DMS153 treated with DMSO at 0.1 percent for 48 hours (cell line): ENCODE measurements at regions not wholly inside any gene's neighbourhood (a gene's known extent, or its start where the extent isn't known, plus 50 kb on each side); places are given as distances from the start of the nearest gene placed in this dataset.

Experiments used
- DNase-seq: peaks from one replicate; lab custom pipeline; 2025; ENCODE audit not compliant: unreplicated experiment; lab: John Stamatoyannopoulos, UW

DNA sequence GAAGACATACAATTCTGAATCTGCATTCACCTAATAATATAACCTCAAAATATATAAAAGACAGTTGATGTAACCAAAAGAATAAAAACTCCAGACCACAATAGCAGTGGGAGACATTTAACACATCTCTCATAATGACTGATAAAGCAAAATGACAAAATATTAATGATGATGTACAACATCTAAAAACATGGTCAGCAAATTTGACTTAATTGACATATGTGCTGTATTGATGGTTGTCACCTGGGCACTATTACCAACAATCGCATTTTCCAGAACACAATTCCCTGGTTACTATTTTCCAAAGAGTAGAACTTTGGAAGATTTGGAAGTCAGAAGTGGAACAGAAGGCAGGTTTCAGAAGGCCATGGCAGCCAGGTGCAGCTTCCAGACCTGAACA lies 899.5 kb upstream of the CELF2 start:
- no peak for DNase-seq

GRCh38 chr10:10120671-10121070 lies 897.0 kb upstream of the CELF2 start:
- DNase-seq = no peak

GRCh38 chr10:10125676-10126075 lies 892.0 kb upstream of the CELF2 start:
- no peak for DNase-seq

DNA sequence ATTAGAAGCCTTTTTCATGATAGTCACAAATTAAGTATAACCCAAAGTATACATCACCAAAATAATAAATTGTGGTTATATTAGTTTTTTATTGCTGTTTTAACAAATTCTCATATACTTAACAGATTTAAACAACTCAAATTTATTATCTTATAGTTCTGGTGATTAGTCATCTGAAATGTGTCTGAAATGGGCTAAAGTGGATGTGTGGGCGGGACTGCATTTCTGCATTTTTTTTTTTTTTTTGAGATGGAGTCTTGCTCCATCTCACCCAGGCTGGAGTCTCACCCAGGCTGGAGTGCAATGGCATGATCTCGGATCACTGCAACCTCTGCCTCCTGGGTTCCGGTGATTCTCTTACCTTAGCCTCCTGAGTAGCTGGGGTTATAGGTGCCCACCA lies 891.5 kb upstream of the CELF2 start:
- no peak for DNase-seq

GRCh38 chr10:10128387-10128786 lies 889.3 kb upstream of the CELF2 start:
- DNase-seq = no peak

- no peak for DNase-seq
These were observed 887.0 kb upstream of the CELF2 start for GRCh38 chr10:10130686-10131085.

GRCh38 chr10:10132009-10132408 lies 885.7 kb upstream of the CELF2 start:
- no peak for DNase-seq

GRCh38 chr10:10133281-10133680 lies 884.4 kb upstream of the CELF2 start:
- no peak for DNase-seq

- no peak for DNase-seq
These were observed 879.0 kb upstream of the CELF2 start for GRCh38 chr10:10138685-10139084.

GRCh38 chr10:10141782-10142382 lies 875.8 kb upstream of the CELF2 start:
- DNase-seq = no peak

GRCh38 chr10:10146604-10147003 lies 871.1 kb upstream of the CELF2 start:
- DNase-seq = no peak

- DNase-seq = no peak
These were observed 867.8 kb upstream of the CELF2 start for GRCh38 chr10:10149899-10150298.

DNA sequence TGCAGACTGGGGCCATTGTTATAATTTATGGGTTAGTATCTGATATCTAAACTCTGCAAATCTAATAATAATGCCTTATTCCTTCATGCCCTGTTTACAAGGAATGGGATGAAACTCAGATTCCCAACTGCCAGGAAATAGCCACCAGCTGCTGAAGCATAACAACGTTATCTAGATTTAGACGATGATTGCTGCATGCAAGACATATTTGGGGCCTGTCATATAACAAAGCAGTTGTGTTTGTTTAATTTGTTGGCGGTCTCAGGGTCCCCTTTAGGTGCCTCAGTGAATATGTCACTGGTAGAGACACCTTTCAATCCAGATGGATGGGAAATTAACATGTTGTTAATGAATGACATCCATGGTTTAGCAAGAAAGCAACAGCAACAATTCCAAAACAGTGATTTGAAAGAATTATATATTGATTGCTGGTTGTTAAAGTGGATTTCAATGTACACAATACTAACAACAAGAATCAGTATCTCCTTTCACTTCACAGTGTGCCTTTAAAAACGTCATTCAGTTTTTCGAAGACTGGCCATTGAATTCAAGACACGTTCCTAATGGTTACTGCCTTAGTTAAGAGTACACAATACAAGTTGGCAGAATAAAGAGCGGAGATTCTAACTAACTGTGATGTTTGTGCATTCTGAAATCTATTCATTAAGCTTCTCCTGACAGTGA lies 860.6 kb upstream of the CELF2 start:
- DNase-seq = no peak

DNA sequence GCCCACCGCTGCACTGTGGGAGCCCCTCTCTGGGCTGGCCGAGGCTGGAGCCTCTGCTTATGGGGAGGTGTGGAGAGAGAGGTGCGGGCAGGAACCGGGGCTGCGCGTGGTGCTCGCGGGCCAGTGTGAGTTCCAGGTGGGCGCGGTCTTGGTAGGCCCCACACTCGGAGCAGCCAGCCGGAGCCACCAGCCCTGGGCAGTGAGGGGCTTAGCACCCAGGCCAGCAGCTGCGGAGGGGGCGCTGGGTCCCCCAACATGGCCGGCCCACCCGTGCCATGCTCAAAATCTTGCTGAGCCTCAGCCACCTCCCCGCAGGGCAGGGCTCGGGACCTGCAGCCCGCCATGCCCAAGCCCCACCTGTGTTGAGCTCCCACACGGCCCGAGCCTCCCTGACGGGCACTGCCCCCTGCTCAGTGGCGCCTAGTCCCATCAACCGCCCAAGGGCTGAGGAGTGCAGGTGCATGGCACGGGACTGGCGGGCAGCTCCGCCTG lies 856.8 kb upstream of the CELF2 start:
- DNase-seq = no peak

DNA sequence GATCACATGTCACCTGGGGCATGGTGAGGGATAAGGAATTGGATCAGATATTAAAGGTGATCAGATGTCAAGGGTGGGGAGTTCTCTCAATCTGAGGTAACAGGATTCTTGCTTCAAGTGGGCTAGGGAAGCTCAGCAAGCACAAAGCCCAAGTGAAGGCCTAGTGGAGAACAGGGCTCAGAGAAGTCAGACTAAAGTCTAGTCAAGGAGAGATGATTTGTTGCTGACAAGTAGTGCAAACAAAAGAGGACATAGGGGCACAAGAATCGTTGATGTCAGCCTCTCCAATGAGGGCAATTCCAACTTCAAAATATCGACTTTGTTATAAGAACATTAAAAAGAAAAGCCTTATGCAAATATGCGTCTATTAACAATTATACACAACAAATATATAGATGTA lies 852.8 kb upstream of the CELF2 start:
- DNase-seq = no peak

- DNase-seq = no peak
These were observed 852.3 kb upstream of the CELF2 start for GRCh38 chr10:10165415-10165814.

- DNase-seq = no peak
These were observed 839.2 kb upstream of the CELF2 start for GRCh38 chr10:10178476-10178875.

GRCh38 chr10:10193848-10194247 lies 823.8 kb upstream of the CELF2 start:
- DNase-seq = no peak

GRCh38 chr10:10196701-10197100 lies 821.0 kb upstream of the CELF2 start:
- no peak for DNase-seq

GRCh38 chr10:10197423-10197822 lies 820.2 kb upstream of the CELF2 start:
- no peak for DNase-seq

- no peak for DNase-seq
These were observed 819.3 kb upstream of the CELF2 start for GRCh38 chr10:10198363-10198762.

DNA sequence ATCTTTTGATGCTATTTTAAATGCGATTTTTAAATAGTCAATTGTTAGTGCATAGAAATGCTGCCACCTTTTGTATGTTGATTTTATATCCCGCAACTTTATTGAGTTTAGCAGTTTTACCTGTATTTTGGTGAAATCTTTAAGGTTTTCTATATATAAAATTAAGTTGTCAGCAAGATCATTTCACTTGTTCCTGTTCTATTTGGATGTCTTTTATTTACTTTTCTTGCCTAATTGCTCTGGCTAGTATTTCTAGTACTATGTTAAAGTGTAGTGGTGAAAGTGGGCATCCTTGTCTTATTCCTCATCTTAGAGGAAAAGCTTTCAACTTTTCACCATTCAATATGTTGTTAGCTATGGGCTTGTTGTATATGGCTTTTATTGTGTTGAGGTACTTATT lies 813.3 kb upstream of the CELF2 start:
- DNase-seq = no peak

DNA sequence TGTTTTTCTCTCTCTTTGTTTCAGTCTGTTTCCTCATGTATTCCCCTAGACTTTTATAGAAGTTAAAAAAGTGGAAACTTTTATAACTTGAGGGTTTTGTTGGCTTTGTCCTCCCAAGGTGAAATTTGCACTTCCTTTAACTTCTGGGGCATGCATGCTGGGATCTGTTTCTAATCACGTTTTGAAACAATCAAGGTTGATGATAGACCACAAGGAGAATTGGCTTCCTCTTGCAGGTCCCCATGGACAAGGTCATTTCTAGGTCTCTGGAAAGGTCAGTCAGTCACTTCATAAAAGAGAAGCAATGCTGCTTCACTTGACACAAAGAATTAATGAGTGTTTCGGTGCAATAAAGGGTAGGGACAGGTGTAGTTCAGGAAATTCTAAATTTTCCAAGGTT lies 811.8 kb upstream of the CELF2 start:
- no peak for DNase-seq
